GM21825 (cell line): ENCODE measurements at regions not wholly inside any gene's neighbourhood (a gene's known extent, or its start where the extent isn't known, plus 50 kb on each side); places are given as distances from the start of the nearest gene placed in this dataset.
"Not testable (repeated sequence)": the region's sequence is repeated elsewhere in the genome, so short reads cannot be mapped to it uniquely, and the experiment has no call there.

Experiments
- ATAC-seq: cut with Tn5 transposase; IDR thresholded peaks from one replicate; pipeline ENCODE4 v1.9.1; 2021; ENCODE audit warnings: mild to moderate bottlenecking, moderate library complexity; ENCODE audit not compliant: unreplicated experiment

- no peak for ATAC-seq
Observed at GRCh38 chr22:33971561-33971961, 51.3 kb upstream of the LARGE1 start.

DNA sequence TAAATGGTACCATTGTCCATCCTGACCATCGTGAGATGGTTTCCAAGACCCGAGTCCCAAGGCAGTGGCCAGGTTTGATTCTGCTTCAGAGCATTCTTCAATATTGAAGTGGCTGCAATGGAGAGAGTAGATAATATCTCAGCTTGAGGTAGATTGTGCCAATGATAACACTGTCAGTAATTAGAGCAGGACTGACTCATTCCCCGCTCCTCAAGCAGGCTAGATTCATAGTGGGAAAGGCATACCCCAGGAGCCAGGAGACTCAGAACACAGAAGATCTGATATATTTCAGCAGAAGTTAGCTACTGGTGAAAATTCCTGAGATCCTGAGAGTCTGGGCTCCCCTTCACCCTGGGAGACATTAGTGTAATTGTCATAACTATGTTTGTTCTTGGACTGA lies 55.6 kb upstream of the LARGE1 start:
- ATAC-seq = no peak

DNA sequence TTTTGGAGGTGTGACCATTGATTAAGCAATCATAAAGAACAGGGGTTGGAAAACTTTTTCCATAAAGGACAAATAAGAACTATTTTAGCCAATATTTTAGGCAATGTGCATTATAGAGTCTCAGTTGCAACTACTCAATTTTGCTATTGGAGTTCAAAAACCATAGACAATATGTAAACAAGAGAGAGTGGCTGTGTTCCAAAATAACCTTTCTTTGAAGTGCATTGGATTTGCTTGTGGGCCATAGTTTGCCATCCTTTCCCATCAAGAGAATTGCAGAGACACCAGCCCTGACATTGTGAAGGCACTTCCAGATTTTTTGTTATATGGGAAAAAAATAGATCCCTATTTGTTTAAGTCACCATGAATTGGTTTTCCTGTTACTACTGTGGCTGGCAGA lies 63.3 kb upstream of the LARGE1 start:
- no peak for ATAC-seq

DNA sequence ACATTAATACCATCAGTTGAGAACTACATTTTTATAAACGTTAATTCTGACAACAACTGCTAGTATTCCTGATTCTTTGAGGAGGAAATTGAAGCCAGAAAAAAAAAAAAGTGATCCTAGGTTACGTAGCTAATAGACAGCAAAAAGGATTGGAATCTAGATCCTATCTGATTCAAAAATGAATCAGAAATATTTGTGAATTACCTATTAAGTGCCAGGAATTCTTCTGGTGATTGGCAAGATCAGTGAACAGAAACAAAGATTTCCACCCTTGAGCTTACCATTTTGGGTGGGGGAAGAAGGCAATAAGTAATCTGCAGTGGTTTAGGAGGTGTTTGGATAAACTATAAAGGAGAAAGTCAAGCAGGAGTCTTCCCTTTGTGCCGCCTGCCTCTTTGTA lies 63.9 kb upstream of the LARGE1 start:
- ATAC-seq = no peak

DNA sequence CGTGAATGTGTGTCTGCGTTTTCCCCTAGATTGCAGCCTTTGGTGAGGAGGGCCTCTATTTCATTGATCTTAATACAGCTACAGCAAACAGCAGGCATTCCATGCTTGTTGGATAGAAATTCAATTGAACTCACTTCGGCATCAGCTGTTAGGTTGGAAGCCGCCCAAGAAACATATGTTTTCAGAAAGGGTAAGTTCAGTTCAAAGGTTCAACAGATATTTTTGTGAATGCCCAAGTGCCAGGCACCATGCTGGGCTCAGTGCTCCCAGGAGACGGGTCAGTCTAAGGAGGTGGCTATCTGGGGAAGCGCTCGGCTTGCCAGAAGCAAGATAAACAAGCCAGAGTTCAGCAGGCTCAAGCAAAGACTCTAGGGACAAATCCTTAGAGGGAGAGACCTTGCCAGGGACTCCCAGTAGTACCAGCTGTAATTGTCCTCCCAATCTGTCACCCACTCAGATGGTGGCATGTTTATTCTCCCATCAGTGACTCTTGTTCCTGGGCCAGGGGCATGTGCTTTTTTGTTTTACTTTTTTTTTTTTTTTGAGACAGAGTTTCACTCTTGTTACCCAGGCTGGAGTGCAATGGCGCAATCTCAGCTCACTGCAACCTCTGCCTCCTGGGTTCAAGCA lies 64.5 kb upstream of the LARGE1 start:
- ATAC-seq = no peak

DNA sequence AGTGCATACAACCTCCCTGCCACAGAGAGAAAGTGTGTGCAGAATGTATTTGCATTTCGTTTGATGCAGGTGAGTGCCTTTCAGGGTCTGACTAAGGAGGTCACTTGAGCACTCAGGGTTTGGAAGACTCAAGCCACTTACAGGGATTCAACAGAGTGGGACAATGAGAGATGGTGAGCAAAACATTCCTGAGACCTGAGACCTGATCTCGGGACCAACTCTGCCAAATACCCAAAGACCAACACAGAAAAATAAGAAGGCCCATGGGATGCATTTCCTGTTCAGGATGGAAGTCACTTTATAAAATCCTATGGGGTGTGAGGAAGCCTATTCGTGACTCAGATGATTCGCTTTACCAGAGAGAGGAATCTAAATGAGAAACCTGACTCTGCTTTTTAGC lies 65.2 kb upstream of the LARGE1 start:
- no peak for ATAC-seq

GRCh38 chr22:33986167-33986771 lies 66.0 kb upstream of the LARGE1 start:
- ATAC-seq = no peak

- ATAC-seq = no peak
Observed at GRCh38 chr22:33986954-33987353, 66.7 kb upstream of the LARGE1 start.

GRCh38 chr22:33989263-33989662 lies 69.0 kb upstream of the LARGE1 start:
- not testable (repeated sequence) for ATAC-seq

GRCh38 chr22:33991620-33992019 lies 71.3 kb upstream of the LARGE1 start:
- ATAC-seq = no peak

- no peak for ATAC-seq
Observed at GRCh38 chr22:33996824-33997223, 76.5 kb upstream of the LARGE1 start.

DNA sequence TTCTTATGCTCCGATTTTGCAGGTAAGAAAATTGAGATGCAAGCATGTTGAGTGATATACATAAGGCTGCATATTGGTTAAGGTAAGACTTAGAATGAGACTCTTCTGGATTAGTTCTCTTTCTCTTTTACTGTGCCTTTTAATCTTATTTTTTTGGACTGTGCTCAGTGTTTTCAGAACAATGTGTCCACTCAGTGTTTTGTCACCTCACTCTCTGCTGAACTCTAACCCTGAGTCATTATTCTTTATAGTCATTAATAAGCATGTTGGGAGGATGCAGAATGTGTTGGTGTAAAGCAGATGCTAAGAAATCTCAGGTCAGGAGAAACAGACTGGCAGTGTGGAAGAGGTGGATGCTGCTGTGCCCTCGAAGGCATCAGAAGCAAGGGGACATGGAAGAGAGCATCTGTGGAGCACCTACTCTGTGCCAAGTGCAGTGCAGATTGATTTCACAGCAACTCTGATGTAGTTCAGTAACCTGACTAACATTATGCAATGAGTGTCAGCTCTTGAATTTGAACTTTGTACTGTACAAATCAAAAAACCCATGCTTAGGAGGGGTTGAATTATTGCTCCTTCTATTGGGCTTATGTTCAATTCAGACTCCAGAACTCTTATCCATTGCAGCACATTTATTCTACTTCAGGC lies 80.7 kb upstream of the LARGE1 start:
- ATAC-seq = no peak

GRCh38 chr22:34001701-34002466 lies 81.6 kb upstream of the LARGE1 start:
- no peak for ATAC-seq

- no peak for ATAC-seq
Observed at GRCh38 chr22:34004058-34004457, 83.8 kb upstream of the LARGE1 start.

DNA sequence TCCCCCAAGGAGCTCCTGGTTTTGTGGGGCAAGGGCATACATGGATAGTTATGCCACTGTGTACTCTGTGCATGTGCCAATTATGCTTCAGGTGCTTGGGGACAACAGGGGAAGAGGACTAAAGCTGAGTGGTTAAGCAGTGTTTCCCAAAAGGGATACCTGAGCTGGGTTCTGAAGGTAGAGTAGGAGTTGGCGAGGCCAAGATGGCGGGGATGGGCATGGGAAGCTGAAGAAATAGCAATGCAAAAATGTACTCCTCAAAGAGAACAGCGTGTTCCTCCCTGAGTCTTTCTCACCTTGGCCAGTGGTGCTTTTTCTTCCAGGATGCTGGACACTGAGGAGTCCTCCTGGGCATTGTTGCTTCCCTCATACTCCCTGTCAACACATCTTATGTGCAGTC lies 90.0 kb upstream of the LARGE1 start:
- no peak for ATAC-seq

GRCh38 chr22:34015642-34016041 lies 95.4 kb upstream of the LARGE1 start:
- no peak for ATAC-seq

GRCh38 chr22:34017205-34017604 lies 96.9 kb upstream of the LARGE1 start:
- no peak for ATAC-seq

GRCh38 chr22:34019190-34019845 lies 99.0 kb upstream of the LARGE1 start:
- ATAC-seq = no peak

GRCh38 chr22:34035209-34035608 lies 114.9 kb upstream of the LARGE1 start:
- ATAC-seq = no peak

DNA sequence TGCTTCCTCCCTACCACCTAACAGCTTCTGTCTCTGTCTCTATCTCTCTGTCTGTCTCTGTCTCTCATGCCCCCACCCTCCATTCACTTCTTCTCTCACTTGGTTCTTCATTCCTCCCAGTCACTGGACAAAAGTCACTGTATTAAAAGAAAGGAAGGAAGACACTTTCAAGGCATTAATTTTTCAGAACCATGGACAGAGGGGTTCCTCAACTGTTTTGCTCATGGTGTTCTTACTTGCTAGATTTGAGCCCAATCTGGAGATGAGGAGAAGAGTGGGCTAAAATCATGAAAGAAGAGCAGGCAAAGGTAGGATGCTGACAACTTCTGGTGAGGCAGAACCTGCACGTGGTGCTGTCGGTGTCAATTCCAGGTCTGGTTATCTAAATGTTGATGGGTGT lies 116.7 kb upstream of the LARGE1 start:
- ATAC-seq = no peak

DNA sequence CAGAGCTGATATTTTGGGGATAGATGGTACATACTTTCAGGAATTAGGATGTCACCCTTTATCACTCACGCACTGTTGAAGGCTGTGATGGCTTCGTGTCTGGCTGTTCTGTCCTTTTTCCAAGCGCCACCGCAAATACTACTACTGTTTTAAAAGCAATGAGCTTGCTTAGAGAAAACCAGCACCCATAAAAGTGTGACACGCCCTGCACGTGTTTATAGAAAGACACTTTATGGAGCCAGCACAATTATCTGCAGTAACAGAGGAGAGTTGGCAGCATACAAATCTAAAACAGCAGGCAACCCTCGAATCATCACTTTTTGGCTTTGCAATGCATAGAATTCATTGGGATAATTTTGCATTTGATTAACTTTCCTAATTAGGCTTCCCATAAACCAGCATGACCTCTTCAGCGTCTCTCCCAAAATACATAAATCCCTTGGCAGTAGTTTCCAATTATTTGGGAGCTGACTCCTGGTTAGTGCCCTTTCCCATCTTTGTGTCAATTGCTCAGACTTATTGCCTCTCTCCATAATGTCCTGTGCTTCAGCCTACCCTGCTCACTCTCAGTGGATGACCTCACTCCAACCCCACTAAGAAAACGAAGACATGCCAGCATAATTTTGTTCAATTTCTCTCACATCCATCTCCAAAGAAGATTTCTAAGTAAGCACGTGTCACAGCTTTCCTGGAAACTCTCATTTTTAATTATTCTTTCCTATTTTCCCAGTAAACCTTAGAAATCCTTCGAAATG lies 118.7 kb upstream of the LARGE1 start:
- ATAC-seq = no peak
